A549 (cell line): ENCODE measurements at regions not wholly inside any gene's neighbourhood (a gene's known extent, or its start where the extent isn't known, plus 50 kb on each side); places are given as distances from the start of the nearest gene placed in this dataset.

Experiments
- ATAC-seq, 2 experiments: fragments of 200-7000 bp in 1 of 2; fragments of >200 bp in 1 of 2; cut with Nextera tagmentation in 1 of 2; cut with Tn5 transposase in 1 of 2; 3 replicates each; pipeline versions ENCODE4 v1.8.0 to v1.9.1; 2018 to 2020; ENCODE audit warnings: mild to moderate bottlenecking in 1 of 2, moderate library complexity in 1 of 2
- CTCF ChIA-PET: fragments of 300-600 bp; sonication (Branson Sonifier 250); formaldehyde crosslinking; extraction: SDS; loops from one replicate; lab custom pipeline; 2021; ENCODE audit warnings: antibody characterized with exemption, inconsistent platforms; lab: Yijun Ruan, JAX
- POLR2A ChIA-PET: fragments of 350-600 bp; formaldehyde crosslinking; extraction: SDS; loops from one replicate; lab custom pipeline; 2021; ENCODE audit warnings: antibody characterized with exemption, inconsistent platforms; lab: Yijun Ruan, JAX
- DNase-seq, 2 experiments: peaks; one replicate each; pipeline versions ENCODE4 v3.0.0 to v3.0.0-alpha.2; 2011 to 2016; ENCODE audit warnings: low read depth in 1 of 2, low spot score in 1 of 2
- FAIRE-seq: peaks from 2 replicates; lab custom pipeline; 2011; peaks lifted over from hg19 to GRCh38; lab: Jason Lieb, UNC
- H3K27ac ChIP-seq, 2 experiments: fragments of >200 bp; sonication (Bioruptor Twin); formaldehyde crosslinking; 3 replicates each; pipeline ENCODE4 v1.5.1; 2016 to 2017
- H3K4me1 ChIP-seq: fragments of >200 bp; sonication (Bioruptor Twin); formaldehyde crosslinking; 3 replicates; pipeline ENCODE4 v1.6.1; 2016
- H3K4me2 ChIP-seq: fragments of >200 bp; sonication (Bioruptor Twin); formaldehyde crosslinking; 3 replicates; pipeline ENCODE4 v1.6.1; 2016
- H3K4me3 ChIP-seq: fragments of >200 bp; sonication (Bioruptor Twin); formaldehyde crosslinking; 3 replicates; pipeline ENCODE4 v1.5.1; 2016
- H3K9me3 ChIP-seq: fragments of >200 bp; sonication (Bioruptor Twin); formaldehyde crosslinking; 3 replicates; pipeline ENCODE4 v1.6.1; 2016
- CEBPB ChIP-seq, 2 experiments: fragments of >200 bp in 1 of 2; sonication (Bioruptor Twin) in 1 of 2; formaldehyde crosslinking in 1 of 2; IDR thresholded peaks; 2 replicates each; pipeline ENCODE4 v1.6.1; 2012 to 2016
- CHD4 ChIP-seq: fragments of 200-600 bp; sonication (generic); IDR thresholded peaks from 2 replicates; pipeline ENCODE4 v1.6.1; 2016; ENCODE audit warnings: antibody characterized with exemption, mild to moderate bottlenecking, borderline replicate concordance
- ESRRA ChIP-seq: fragments of 150-350 bp; IDR thresholded peaks from 2 replicates; pipeline ENCODE4 v1.6.1; 2014; ENCODE audit warnings: mild to moderate bottlenecking, low read length, borderline replicate concordance
- HOXB5 ChIP-seq: fragments of 250-450 bp; sonication (Bioruptor Pico); IDR thresholded peaks from 2 replicates; pipeline ENCODE4 v1.5.0; 2020; ENCODE audit warnings: mild to moderate bottlenecking, moderate library complexity
- JUN ChIP-seq, 2 experiments: fragments of >200 bp; sonication (Bioruptor Twin); formaldehyde crosslinking; IDR thresholded peaks; 2 replicates in 1 of 2; 3 replicates in 1 of 2; pipeline ENCODE4 v1.6.1; 2016 to 2017
- JUNB ChIP-seq: fragments of >200 bp; sonication (Bioruptor Twin); formaldehyde crosslinking; IDR thresholded peaks from 2 replicates; pipeline ENCODE4 v1.6.1; 2016
- KDM1A ChIP-seq: fragments of 200-600 bp; sonication (generic); IDR thresholded peaks from 2 replicates; pipeline ENCODE4 v1.6.1; 2016; ENCODE audit warnings: low read depth, mild to moderate bottlenecking
- KDM5A ChIP-seq: fragments of 200-600 bp; sonication (generic); IDR thresholded peaks from 2 replicates; pipeline ENCODE4 v1.6.1; 2016; ENCODE audit warnings: antibody characterized with exemption, mild to moderate bottlenecking
- MAFK ChIP-seq: fragments of 450-650 bp; IDR thresholded peaks from 2 replicates; pipeline ENCODE4 v1.6.1; 2014; ENCODE audit not compliant: partially characterized antibody
- MAZ ChIP-seq: fragments of 150-350 bp; IDR thresholded peaks from 2 replicates; pipeline ENCODE4 v1.6.1; 2014; ENCODE audit warnings: antibody characterized with exemption, low read depth, low read length, borderline replicate concordance
- MYC ChIP-seq: IDR thresholded peaks from 2 replicates; pipeline ENCODE4 v1.6.1; 2012; ENCODE audit warnings: mild to moderate bottlenecking, inconsistent platforms, low read length, improper control_type of control experiment, borderline replicate concordance
- NFE2L2 ChIP-seq: fragments of 150-350 bp; conservative IDR thresholded peaks from 2 replicates; pipeline ENCODE4 v1.6.1; 2014; ENCODE audit warnings: low read length
- POLR2AphosphoS2 ChIP-seq: conservative IDR thresholded peaks from 2 replicates; pipeline ENCODE4 v1.6.1; 2012; ENCODE audit warnings: low read length, improper control_type of control experiment, inconsistent platforms
- RCOR1 ChIP-seq: fragments of 150-350 bp; IDR thresholded peaks from 2 replicates; pipeline ENCODE4 v1.6.1; 2014; ENCODE audit warnings: antibody characterized with exemption, low read length, low read depth
- RFX5 ChIP-seq: fragments of 450-650 bp; IDR thresholded peaks from 2 replicates; pipeline ENCODE4 v1.7.1; 2014; ENCODE audit warnings: antibody characterized with exemption, mild to moderate bottlenecking, moderate library complexity
- RNF2 ChIP-seq: fragments of 200-600 bp; sonication (generic); IDR thresholded peaks from 2 replicates; pipeline ENCODE4 v1.6.1; 2016; ENCODE audit warnings: low read depth, mild to moderate bottlenecking, antibody characterized with exemption, moderate library complexity, borderline replicate concordance
- SMC3 ChIP-seq: fragments of >200 bp; sonication (Bioruptor Twin); formaldehyde crosslinking; IDR thresholded peaks from 3 replicates; pipeline ENCODE4 v1.6.1; 2018; ENCODE audit warnings: inconsistent platforms
- TFCP2L1 ChIP-seq: fragments of 250-450 bp; sonication (Bioruptor Pico); IDR thresholded peaks from 2 replicates; pipeline ENCODE4 v1.5.0; 2021; ENCODE audit warnings: mild to moderate bottlenecking
- TP53 ChIP-seq: fragments of 250-450 bp; sonication (Bioruptor Pico); IDR thresholded peaks from 2 replicates; pipeline ENCODE4 v1.5.0; 2021; ENCODE audit warnings: mild to moderate bottlenecking, moderate library complexity
- WGBS: methylation state at CpG from one replicate; pipeline ENCODE4 v1.1.6; 2017; ENCODE audit errors: missing lambda C conversion rate; 5-methylcytosine and 5-hydroxymethylcytosine counted together
- TF ChIP-seq, protein P1 (sequence below): fragments of >200 bp; sonication (Bioruptor Twin); formaldehyde crosslinking; IDR thresholded peaks from 3 replicates; pipeline ENCODE4 v1.6.1; 2016
- TF ChIP-seq, protein P2 (sequence below): fragments of 250-450 bp; sonication (Bioruptor Pico); IDR thresholded peaks from 2 replicates; pipeline ENCODE4 v1.5.0; 2021; ENCODE audit warnings: mild to moderate bottlenecking, moderate library complexity, borderline replicate concordance
- TF ChIP-seq, protein P3 (sequence below): fragments of 200-600 bp; sonication (generic); IDR thresholded peaks from 2 replicates; pipeline ENCODE4 v1.6.1; 2016; ENCODE audit warnings: antibody characterized with exemption, mild to moderate bottlenecking, moderate library complexity
- TF ChIP-seq, protein P4 (sequence below): IDR thresholded peaks from 2 replicates; pipeline ENCODE4 v1.6.1; 2012
- TF ChIP-seq, protein P5 (sequence below): IDR thresholded peaks from 2 replicates; pipeline ENCODE4 v1.6.1; 2012
- TF ChIP-seq, protein P6 (sequence below): fragments of 150-350 bp; IDR thresholded peaks from 2 replicates; pipeline ENCODE4 v1.6.1; 2014; ENCODE audit warnings: low read depth, mild to moderate bottlenecking, low read length

DNA sequence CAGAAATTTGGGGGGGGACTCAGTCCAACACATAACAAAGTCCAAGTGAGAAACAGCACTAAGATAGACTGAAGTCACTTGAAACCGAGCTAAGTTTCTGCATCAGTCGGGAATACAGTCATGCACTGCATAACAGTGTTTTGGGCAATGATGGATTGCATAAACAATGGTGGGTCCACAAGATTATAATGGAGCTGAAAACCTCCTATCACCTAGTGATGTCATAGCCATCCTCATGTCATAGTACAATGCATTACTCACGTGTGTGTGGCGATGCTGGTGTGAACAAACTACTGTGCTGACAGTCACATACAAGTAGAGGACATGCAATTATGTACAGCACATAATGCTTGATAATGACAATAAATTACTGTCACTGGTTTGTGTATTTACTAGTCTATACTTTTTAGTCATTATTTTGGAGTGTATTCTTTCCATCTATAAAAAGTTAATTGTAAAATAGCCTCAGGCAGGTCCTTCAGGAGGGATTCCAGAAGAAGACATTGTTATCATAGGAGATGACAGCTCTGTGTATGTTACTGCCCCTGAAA is 154.5 kb upstream of the ECI2 start (continued):
- TF ChIP-seq, protein P1, sequence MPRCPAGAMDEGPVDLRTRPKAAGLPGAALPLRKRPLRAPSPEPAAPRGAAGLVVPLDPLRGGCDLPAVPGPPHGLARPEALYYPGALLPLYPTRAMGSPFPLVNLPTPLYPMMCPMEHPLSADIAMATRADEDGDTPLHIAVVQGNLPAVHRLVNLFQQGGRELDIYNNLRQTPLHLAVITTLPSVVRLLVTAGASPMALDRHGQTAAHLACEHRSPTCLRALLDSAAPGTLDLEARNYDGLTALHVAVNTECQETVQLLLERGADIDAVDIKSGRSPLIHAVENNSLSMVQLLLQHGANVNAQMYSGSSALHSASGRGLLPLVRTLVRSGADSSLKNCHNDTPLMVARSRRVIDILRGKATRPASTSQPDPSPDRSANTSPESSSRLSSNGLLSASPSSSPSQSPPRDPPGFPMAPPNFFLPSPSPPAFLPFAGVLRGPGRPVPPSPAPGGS: no peak
- TF ChIP-seq JUNB: no peak

DNA sequence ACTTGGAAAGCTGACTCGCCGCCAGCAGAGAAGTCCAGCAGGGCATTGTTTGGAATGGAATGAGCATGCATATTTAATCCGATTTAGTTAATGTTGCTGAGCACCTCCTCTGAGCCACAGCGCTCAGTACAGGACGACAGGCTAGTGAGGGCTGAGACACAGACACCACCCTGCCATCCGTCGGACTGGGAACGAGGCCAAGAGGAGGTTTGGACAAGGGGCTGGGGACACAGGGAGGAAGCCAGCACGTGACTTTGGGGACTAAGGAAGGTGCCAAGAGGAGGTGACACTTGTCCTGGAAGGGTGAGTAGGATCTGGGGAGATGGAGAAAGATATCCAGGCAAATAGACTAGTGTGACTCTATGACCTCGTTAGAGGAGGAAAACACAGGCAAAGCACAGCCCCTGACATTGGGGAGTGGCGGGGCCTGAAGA is 152.5 kb upstream of the ECI2 start:
- DNase-seq (no peak), FAIRE-seq (no peak), ATAC-seq (no peak)
- Histone ChIP-seq H3K27ac (no peak overlapping the region), H3K4me3 (no peak overlapping the region), H3K4me2 (no peak overlapping the region), H3K9me3 (no peaks in the 10 kb centered on the region), H3K4me1 (peaks cover 6% of the 10 kb centered on the region; the same call in 1 of the 3 replicates)
- WGBS: 75% methylated on average over 10 of the region's 11 CpGs
- CTCF ChIA-PET: interaction anchor here (0.6 kb wide), 1 partner anchor 597 kb away, joined by 3 read pairs; no protein-coding TSS in a partner anchor
- no peak for TF ChIP-seq RCOR1
- no peak for TF ChIP-seq CEBPB (IDR thresholded peaks at IDR 0.05)
- no peak for TF ChIP-seq MYC
- no peak for TF ChIP-seq RFX5
- no peak for TF ChIP-seq KDM5A
- no peak for TF ChIP-seq KDM1A
- TF ChIP-seq NFE2L2: no peak
- no peak for TF ChIP-seq MAFK
- TF ChIP-seq RNF2: no peak
- TF ChIP-seq, protein P2, sequence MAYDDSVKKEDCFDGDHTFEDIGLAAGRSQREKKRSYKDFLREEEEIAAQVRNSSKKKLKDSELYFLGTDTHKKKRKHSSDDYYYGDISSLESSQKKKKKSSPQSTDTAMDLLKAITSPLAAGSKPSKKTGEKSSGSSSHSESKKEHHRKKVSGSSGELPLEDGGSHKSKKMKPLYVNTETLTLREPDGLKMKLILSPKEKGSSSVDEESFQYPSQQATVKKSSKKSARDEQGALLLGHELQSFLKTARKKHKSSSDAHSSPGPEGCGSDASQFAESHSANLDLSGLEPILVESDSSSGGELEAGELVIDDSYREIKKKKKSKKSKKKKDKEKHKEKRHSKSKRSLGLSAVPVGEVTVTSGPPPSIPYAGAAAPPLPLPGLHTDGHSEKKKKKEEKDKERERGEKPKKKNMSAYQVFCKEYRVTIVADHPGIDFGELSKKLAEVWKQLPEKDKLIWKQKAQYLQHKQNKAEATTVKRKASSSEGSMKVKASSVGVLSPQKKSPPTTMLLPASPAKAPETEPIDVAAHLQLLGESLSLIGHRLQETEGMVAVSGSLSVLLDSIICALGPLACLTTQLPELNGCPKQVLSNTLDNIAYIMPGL (CRISPR knock-in tag): no peak
- no peak for TF ChIP-seq ESRRA
- TF ChIP-seq HOXB5 (CRISPR knock-in tag): no peak
- no peak for TF ChIP-seq POLR2AphosphoS2
- no peak for TF ChIP-seq JUN (IDR thresholded peaks at IDR 0.05)
- TF ChIP-seq, protein P3, sequence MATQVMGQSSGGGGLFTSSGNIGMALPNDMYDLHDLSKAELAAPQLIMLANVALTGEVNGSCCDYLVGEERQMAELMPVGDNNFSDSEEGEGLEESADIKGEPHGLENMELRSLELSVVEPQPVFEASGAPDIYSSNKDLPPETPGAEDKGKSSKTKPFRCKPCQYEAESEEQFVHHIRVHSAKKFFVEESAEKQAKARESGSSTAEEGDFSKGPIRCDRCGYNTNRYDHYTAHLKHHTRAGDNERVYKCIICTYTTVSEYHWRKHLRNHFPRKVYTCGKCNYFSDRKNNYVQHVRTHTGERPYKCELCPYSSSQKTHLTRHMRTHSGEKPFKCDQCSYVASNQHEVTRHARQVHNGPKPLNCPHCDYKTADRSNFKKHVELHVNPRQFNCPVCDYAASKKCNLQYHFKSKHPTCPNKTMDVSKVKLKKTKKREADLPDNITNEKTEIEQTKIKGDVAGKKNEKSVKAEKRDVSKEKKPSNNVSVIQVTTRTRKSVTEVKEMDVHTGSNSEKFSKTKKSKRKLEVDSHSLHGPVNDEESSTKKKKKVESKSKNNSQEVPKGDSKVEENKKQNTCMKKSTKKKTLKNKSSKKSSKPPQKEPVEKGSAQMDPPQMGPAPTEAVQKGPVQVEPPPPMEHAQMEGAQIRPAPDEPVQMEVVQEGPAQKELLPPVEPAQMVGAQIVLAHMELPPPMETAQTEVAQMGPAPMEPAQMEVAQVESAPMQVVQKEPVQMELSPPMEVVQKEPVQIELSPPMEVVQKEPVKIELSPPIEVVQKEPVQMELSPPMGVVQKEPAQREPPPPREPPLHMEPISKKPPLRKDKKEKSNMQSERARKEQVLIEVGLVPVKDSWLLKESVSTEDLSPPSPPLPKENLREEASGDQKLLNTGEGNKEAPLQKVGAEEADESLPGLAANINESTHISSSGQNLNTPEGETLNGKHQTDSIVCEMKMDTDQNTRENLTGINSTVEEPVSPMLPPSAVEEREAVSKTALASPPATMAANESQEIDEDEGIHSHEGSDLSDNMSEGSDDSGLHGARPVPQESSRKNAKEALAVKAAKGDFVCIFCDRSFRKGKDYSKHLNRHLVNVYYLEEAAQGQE: no peak
- no peak for TF ChIP-seq MAZ
- POLR2A ChIA-PET: no interaction called here

DNA sequence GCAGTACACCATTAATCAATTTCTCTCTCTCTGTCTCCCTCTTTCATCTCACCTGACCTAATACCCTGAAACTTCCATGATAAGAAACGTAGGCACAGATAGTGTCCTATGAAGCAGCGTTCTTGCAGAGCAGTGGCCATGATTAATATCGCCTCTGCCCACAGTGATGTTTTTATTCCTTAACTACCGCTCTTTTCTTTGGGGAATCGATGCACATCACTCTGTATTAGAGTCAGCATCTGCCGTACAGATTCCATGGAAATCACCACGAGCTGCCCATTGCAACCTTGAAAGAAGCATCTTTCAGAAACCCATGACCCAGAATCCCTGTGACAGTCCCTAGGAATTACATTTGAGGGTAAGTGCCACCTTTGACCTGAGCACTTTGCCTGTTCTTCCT is 152.0 kb upstream of the ECI2 start:
- POLR2A ChIA-PET: no interaction called here
- H3K4me3 ChIP-seq: no peak overlapping the region
- WGBS: 75% methylated on average over 7 of the region's 7 CpGs
- CTCF ChIA-PET: interaction anchor here (0.6 kb wide), 1 partner anchor 597 kb away, joined by 3 read pairs; no protein-coding TSS in a partner anchor
- no peak for ATAC-seq
- H3K4me2 ChIP-seq: no peak overlapping the region
- no peak for DNase-seq
- no peak overlapping the region for H3K27ac ChIP-seq
- peaks cover 6% of the 10 kb centered on the region; the same call in 1 of the 3 replicates for H3K4me1 ChIP-seq
- H3K9me3 ChIP-seq: no peaks in the 10 kb centered on the region
- no peak for FAIRE-seq
- TF ChIP-seq KDM5A: no peak
- TF ChIP-seq, protein P4, sequence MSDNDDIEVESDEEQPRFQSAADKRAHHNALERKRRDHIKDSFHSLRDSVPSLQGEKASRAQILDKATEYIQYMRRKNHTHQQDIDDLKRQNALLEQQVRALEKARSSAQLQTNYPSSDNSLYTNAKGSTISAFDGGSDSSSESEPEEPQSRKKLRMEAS: no peak
- TF ChIP-seq, protein P5, sequence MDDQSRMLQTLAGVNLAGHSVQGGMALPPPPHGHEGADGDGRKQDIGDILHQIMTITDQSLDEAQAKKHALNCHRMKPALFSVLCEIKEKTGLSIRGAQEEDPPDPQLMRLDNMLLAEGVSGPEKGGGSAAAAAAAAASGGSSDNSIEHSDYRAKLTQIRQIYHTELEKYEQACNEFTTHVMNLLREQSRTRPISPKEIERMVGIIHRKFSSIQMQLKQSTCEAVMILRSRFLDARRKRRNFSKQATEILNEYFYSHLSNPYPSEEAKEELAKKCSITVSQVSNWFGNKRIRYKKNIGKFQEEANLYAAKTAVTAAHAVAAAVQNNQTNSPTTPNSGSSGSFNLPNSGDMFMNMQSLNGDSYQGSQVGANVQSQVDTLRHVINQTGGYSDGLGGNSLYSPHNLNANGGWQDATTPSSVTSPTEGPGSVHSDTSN: no peak
- TF ChIP-seq RNF2: no peak
- no peak for TF ChIP-seq TFCP2L1 (CRISPR knock-in tag)
- TF ChIP-seq SMC3: no peak
- TF ChIP-seq, protein P6, sequence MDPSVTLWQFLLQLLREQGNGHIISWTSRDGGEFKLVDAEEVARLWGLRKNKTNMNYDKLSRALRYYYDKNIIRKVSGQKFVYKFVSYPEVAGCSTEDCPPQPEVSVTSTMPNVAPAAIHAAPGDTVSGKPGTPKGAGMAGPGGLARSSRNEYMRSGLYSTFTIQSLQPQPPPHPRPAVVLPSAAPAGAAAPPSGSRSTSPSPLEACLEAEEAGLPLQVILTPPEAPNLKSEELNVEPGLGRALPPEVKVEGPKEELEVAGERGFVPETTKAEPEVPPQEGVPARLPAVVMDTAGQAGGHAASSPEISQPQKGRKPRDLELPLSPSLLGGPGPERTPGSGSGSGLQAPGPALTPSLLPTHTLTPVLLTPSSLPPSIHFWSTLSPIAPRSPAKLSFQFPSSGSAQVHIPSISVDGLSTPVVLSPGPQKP: no peak
- TF ChIP-seq CHD4: no peak
- TF ChIP-seq, protein P2 (CRISPR knock-in tag): no peak
- no peak for TF ChIP-seq TP53 (CRISPR knock-in tag)
